IMR-90 (cell line): ENCODE measurements at regions not wholly inside any gene's neighbourhood (a gene's known extent, or its start where the extent isn't known, plus 50 kb on each side); places are given as distances from the start of the nearest gene placed in this dataset.

Experiments
- MAFK ChIP-seq: IDR thresholded peaks from 2 replicates; pipeline ENCODE4 v1.6.1; 2012; ENCODE audit warnings: low read depth, low read length, improper control_type of control experiment
- POLR2A ChIP-seq: IDR thresholded peaks from 2 replicates; pipeline ENCODE4 v1.6.1; 2012; ENCODE audit warnings: mild to moderate bottlenecking, low read depth, low read length
- SMC3 ChIP-seq: fragments of 150-350 bp; IDR thresholded peaks from 2 replicates; pipeline ENCODE4 v1.6.1; 2016; ENCODE audit warnings: low read depth, mild to moderate bottlenecking, antibody characterized with exemption, low read length, moderate library complexity
- TF ChIP-seq, protein P1 (sequence below): conservative IDR thresholded peaks from 2 replicates; pipeline ENCODE4 v1.5.1; 2012; ENCODE audit warnings: mild to moderate bottlenecking, low read depth, low read length, improper control_type of control experiment

DNA sequence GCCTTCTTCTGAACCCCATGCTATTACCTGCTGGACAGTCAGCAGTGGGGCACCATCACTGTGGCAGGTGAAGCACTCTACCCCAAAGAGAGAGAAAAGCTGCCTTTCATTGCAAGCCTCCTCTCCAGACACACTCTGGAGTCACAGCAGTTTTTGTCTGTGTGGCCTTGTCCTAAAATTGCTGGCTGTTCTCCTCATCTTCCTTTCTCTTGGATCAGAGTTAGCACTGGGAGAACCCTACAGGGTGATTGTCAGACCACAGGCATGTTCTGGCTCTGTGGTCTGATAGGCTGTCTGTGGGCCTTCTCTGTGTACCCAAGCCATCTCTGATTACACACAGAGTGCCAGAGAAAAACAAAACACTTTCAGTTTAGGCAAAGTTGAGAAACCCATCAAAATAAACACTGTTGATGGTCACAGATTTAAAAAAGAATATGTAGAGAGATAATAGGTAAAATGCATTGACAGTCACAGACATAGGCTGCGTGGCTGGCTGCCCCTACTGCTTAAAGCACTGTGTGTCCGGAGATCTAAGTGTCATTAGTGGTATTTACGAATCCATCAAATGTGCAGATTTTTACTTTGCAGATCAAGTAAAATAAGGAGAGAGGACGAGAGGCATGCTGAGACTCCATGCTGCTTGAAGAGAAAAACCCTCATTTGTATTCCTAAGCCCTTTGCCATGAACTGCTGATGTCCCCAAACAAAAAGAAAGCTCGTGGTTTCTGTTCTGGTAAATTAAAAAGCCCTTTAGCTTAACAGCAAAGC, 689.9 kb downstream of the TUSC7 start:
- TF ChIP-seq, protein P1, sequence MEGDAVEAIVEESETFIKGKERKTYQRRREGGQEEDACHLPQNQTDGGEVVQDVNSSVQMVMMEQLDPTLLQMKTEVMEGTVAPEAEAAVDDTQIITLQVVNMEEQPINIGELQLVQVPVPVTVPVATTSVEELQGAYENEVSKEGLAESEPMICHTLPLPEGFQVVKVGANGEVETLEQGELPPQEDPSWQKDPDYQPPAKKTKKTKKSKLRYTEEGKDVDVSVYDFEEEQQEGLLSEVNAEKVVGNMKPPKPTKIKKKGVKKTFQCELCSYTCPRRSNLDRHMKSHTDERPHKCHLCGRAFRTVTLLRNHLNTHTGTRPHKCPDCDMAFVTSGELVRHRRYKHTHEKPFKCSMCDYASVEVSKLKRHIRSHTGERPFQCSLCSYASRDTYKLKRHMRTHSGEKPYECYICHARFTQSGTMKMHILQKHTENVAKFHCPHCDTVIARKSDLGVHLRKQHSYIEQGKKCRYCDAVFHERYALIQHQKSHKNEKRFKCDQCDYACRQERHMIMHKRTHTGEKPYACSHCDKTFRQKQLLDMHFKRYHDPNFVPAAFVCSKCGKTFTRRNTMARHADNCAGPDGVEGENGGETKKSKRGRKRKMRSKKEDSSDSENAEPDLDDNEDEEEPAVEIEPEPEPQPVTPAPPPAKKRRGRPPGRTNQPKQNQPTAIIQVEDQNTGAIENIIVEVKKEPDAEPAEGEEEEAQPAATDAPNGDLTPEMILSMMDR = no peak
- TF ChIP-seq MAFK (no peak), POLR2A (no peak), SMC3 (no peak)
